ENCODE measurements at regions not wholly inside any gene's neighbourhood (a gene's known extent, or its start where the extent isn't known, plus 50 kb on each side); places are given as distances from the start of the nearest gene placed in this dataset.
A peak's percentile ranks its signal among the peaks of the same experiment; 100 is the strongest.
"Not testable (repeated sequence)": the region's sequence is repeated elsewhere in the genome, so short reads cannot be mapped to it uniquely, and the experiment has no call there.

GRCh38 chr7:92973293-92973731, 136.9 kb upstream of the CDK6 start:
- DNase-seq (ENCODE audit: low read depth), result no peak

- DNase-seq (ENCODE audit: low read depth), result no peak
Observed at GRCh38 chr7:92972441-92972840, 136.1 kb upstream of the CDK6 start.

GRCh38 chr7:92969061-92969460, 132.7 kb upstream of the CDK6 start:
- no peak for DNase-seq (ENCODE audit: low read depth)

- DNase-seq (ENCODE audit: low read depth), result no peak
Observed at GRCh38 chr7:92968502-92968901, 132.1 kb upstream of the CDK6 start.

- no peak for DNase-seq (ENCODE audit: low read depth)
Observed at GRCh38 chr7:92967238-92967637, 130.9 kb upstream of the CDK6 start.

- no peak for DNase-seq (ENCODE audit: low read depth)
Observed at GRCh38 chr7:92964141-92964540, 127.8 kb upstream of the CDK6 start.

GRCh38 chr7:92963566-92963965, 127.2 kb upstream of the CDK6 start:
- no peak for DNase-seq (ENCODE audit: low read depth)

- no peak for DNase-seq (ENCODE audit: low read depth)
Observed at GRCh38 chr7:92961961-92962360, 125.6 kb upstream of the CDK6 start.

- no peak for DNase-seq (ENCODE audit: low read depth)
Observed at GRCh38 chr7:92956575-92956974, 120.2 kb upstream of the CDK6 start.

- no peak for DNase-seq (ENCODE audit: low read depth)
Observed at GRCh38 chr7:92955081-92955480, 118.7 kb upstream of the CDK6 start.

- DNase-seq (ENCODE audit: low read depth), result no peak
Observed at GRCh38 chr7:92953657-92954056, 117.3 kb upstream of the CDK6 start.

GRCh38 chr7:92949748-92950147, 113.4 kb upstream of the CDK6 start:
- DNase-seq (ENCODE audit: low read depth), result no peak

- no peak for DNase-seq (ENCODE audit: low read depth)
Observed at GRCh38 chr7:92945840-92946239, 109.5 kb upstream of the CDK6 start.

- DNase-seq (ENCODE audit: low read depth), result no peak
Observed at GRCh38 chr7:92944633-92945032, 108.3 kb upstream of the CDK6 start.

- DNase-seq (ENCODE audit: low read depth), result not testable (repeated sequence)
Observed at GRCh38 chr7:92942706-92943105, 106.3 kb upstream of the CDK6 start.

- DNase-seq (ENCODE audit: low read depth), result no peak
Observed at GRCh38 chr7:92939666-92940360, 103.4 kb upstream of the CDK6 start.

- no peak for DNase-seq (ENCODE audit: low read depth)
Observed at GRCh38 chr7:92934096-92934495, 97.7 kb upstream of the CDK6 start.

GRCh38 chr7:92932450-92932849, 96.1 kb upstream of the CDK6 start:
- peak; percentile 17 for DNase-seq (ENCODE audit: low read depth)

GRCh38 chr7:92930404-92930803, 94.0 kb upstream of the CDK6 start:
- DNase-seq (ENCODE audit: low read depth), result no peak

- DNase-seq (ENCODE audit: low read depth), result no peak
Observed at GRCh38 chr7:92926697-92927044, 90.3 kb upstream of the CDK6 start.

GRCh38 chr7:92925876-92926696, 89.7 kb upstream of the CDK6 start:
- DNase-seq (ENCODE audit: low read depth), result no peak

GRCh38 chr7:92924800-92925199, 88.4 kb upstream of the CDK6 start:
- no peak for DNase-seq (ENCODE audit: low read depth)

GRCh38 chr7:92917230-92917629, 80.9 kb upstream of the CDK6 start:
- no peak for DNase-seq (ENCODE audit: low read depth)

GRCh38 chr7:92916770-92917224, 80.4 kb upstream of the CDK6 start:
- DNase-seq (ENCODE audit: low read depth), result no peak

All from CMK (cell line).